ENCODE measurements at regions not wholly inside any gene's neighbourhood (a gene's known extent, or its start where the extent isn't known, plus 50 kb on each side); places are given as distances from the start of the nearest gene placed in this dataset.

- CTCF ChIA-PET, result no interaction called here
These were observed 886.2 kb upstream of the GHITM start for GRCh38 chr10:83253011-83253671.

GRCh38 chr10:83254698-83255097 lies 884.6 kb upstream of the GHITM start:
- intact Hi-C loops (cut with micrococcal nuclease; ENCODE audit: unreplicated experiment), result no loop called here

More at GRCh38 chr10:83253011-83253671, 886.2 kb upstream of the GHITM start:
- DNase-seq, result no peak
- no peaks in the 10 kb centered on the region for H4K20me1 ChIP-seq (ENCODE audit: insufficient read depth)
- H3K4me3 ChIP-seq, result no peak overlapping the region
- no peaks in the 10 kb centered on the region for H3F3A ChIP-seq (ENCODE audit: insufficient read depth, low read depth)
- BruUV-seq (replicated peaks), result no TSS peak
- no peak overlapping the region for H3K4me2 ChIP-seq
- no peak for TF ChIP-seq EZH2 (IDR thresholded peaks at IDR 0.05; ENCODE audit: low read depth)
- TF ChIP-seq, protein P1, sequence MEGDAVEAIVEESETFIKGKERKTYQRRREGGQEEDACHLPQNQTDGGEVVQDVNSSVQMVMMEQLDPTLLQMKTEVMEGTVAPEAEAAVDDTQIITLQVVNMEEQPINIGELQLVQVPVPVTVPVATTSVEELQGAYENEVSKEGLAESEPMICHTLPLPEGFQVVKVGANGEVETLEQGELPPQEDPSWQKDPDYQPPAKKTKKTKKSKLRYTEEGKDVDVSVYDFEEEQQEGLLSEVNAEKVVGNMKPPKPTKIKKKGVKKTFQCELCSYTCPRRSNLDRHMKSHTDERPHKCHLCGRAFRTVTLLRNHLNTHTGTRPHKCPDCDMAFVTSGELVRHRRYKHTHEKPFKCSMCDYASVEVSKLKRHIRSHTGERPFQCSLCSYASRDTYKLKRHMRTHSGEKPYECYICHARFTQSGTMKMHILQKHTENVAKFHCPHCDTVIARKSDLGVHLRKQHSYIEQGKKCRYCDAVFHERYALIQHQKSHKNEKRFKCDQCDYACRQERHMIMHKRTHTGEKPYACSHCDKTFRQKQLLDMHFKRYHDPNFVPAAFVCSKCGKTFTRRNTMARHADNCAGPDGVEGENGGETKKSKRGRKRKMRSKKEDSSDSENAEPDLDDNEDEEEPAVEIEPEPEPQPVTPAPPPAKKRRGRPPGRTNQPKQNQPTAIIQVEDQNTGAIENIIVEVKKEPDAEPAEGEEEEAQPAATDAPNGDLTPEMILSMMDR (conservative IDR thresholded peaks at IDR 0.05), result no peak
- H3K36me3 ChIP-seq (ENCODE audit: low read depth), result no peaks in the 10 kb centered on the region
- no peaks in the 10 kb centered on the region for H3K79me2 ChIP-seq (ENCODE audit: low read depth)
- H2AFZ ChIP-seq, result no peak overlapping the region
- no peaks in the 10 kb centered on the region for H3K27me3 ChIP-seq (ENCODE audit: insufficient read depth, low read depth)
- intact Hi-C loops (cut with micrococcal nuclease; ENCODE audit: unreplicated experiment), result no loop called here
- H3K9me3 ChIP-seq (ENCODE audit: insufficient read depth, low read depth), result no peaks in the 10 kb centered on the region
- POLR2A ChIA-PET (ENCODE audit: unreplicated experiment), result no interaction called here
- no peaks in the 10 kb centered on the region for H3K4me1 ChIP-seq (replicated peaks; ENCODE audit: insufficient read depth)
- H3K9me2 ChIP-seq (ENCODE audit: insufficient read depth), result no peaks in the 10 kb centered on the region
- H3K27ac ChIP-seq, result no peak overlapping the region

GRCh38 chr10:83262434-83262833 lies 876.9 kb upstream of the GHITM start:
- TF ChIP-seq, protein P1 (conservative IDR thresholded peaks at IDR 0.05), result no peak
- no peak for TF ChIP-seq EZH2 (IDR thresholded peaks at IDR 0.05; ENCODE audit: low read depth)
- no peaks in the 10 kb centered on the region for H3K9me2 ChIP-seq (ENCODE audit: insufficient read depth)
- H3K27me3 ChIP-seq (ENCODE audit: insufficient read depth, low read depth), result no peaks in the 10 kb centered on the region
- H3F3A ChIP-seq (ENCODE audit: insufficient read depth, low read depth), result no peaks in the 10 kb centered on the region
- no peak overlapping the region for H3K27ac ChIP-seq
- H4K20me1 ChIP-seq (ENCODE audit: insufficient read depth), result no peaks in the 10 kb centered on the region
- no peak overlapping the region for H2AFZ ChIP-seq
- H3K4me3 ChIP-seq, result no peak overlapping the region
- no peaks in the 10 kb centered on the region for H3K36me3 ChIP-seq (ENCODE audit: low read depth)
- DNase-seq, result no peak
- BruUV-seq (replicated peaks), result no TSS peak
- no peaks in the 10 kb centered on the region for H3K4me1 ChIP-seq (replicated peaks; ENCODE audit: insufficient read depth)
- no peaks in the 10 kb centered on the region for H3K79me2 ChIP-seq (ENCODE audit: low read depth)
- CTCF ChIA-PET, result no interaction called here
- no peaks in the 10 kb centered on the region for H3K9me3 ChIP-seq (ENCODE audit: insufficient read depth, low read depth)
- no peak overlapping the region for H3K4me2 ChIP-seq
- intact Hi-C loops (cut with micrococcal nuclease; ENCODE audit: unreplicated experiment), result no loop called here
- POLR2A ChIA-PET (ENCODE audit: unreplicated experiment), result no interaction called here

More at GRCh38 chr10:83254698-83255097, 884.6 kb upstream of the GHITM start:
- Histone ChIP-seq H3K36me3 (ENCODE audit: low read depth) (no peaks in the 10 kb centered on the region), H3K27me3 (ENCODE audit: insufficient read depth, low read depth) (no peaks in the 10 kb centered on the region), H3K9me3 (ENCODE audit: insufficient read depth, low read depth) (no peaks in the 10 kb centered on the region), H3K4me3 (no peak overlapping the region), H3F3A (ENCODE audit: insufficient read depth, low read depth) (no peaks in the 10 kb centered on the region), H4K20me1 (ENCODE audit: insufficient read depth) (no peaks in the 10 kb centered on the region), H3K79me2 (ENCODE audit: low read depth) (no peaks in the 10 kb centered on the region), H3K4me2 (no peak overlapping the region), H3K4me1 (replicated peaks; ENCODE audit: insufficient read depth) (no peaks in the 10 kb centered on the region), H3K9me2 (ENCODE audit: insufficient read depth) (no peaks in the 10 kb centered on the region), H3K27ac (no peak overlapping the region), H2AFZ (no peak overlapping the region)
- ChIA-PET POLR2A (ENCODE audit: unreplicated experiment) (no interaction called here), CTCF (no interaction called here)
- no TSS peak for BruUV-seq (replicated peaks)
- DNase-seq, result no peak
- TF ChIP-seq, protein P1 (conservative IDR thresholded peaks at IDR 0.05), result no peak
- TF ChIP-seq EZH2 (IDR thresholded peaks at IDR 0.05; ENCODE audit: low read depth), result no peak
